GM23338 (cell line): ENCODE measurements at regions not wholly inside any gene's neighbourhood (a gene's known extent, or its start where the extent isn't known, plus 50 kb on each side); places are given as distances from the start of the nearest gene placed in this dataset.

ENCODE experiments used
- CTCF ChIP-seq, 2 experiments: fragments of 200-600 bp in 1 of 2; sonication (generic) in 1 of 2; conservative IDR thresholded peaks; 2 replicates each; pipeline versions ENCODE4 v1.5.1 to v1.6.1; 2016 to 2017; ENCODE audit warnings: antibody characterized with exemption in 2 of 2, low read depth in 2 of 2, mild to moderate bottlenecking in 2 of 2, moderate library complexity in 1 of 2
- EZH2 ChIP-seq: fragments of 200-600 bp; sonication (generic); IDR thresholded peaks from one replicate; pipeline ENCODE4 v1.8.0; 2017; ENCODE audit warnings: antibody characterized with exemption, mild to moderate bottlenecking, low read depth; ENCODE audit not compliant: unreplicated experiment
- POLR2AphosphoS5 ChIP-seq: IDR thresholded peaks from 2 replicates; pipeline ENCODE4 v1.6.1; 2016; ENCODE audit warnings: antibody characterized with exemption, low read depth

DNA sequence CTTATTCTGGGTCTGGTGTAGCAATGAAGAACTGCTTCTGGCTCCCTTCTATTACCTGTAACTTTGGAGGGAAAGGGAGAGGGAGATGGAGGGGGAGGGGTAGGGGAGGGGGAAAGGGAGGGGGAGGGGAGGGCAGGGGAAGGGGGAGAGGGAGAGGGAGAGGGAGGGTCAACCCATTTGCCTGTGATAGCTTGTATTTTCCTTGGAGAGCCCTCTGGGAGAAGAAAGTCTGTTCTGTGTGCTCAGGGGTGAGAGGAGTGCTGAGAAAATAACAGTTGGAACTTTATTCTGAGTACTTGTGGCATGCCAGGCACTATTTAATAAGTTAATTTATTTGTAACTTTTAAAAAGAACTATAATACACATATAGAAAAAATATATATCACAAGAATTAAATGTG lies 70.7 kb upstream of the TSPAN2 start:
- TF ChIP-seq CTCF (conservative IDR thresholded peaks at IDR 0.05; ENCODE audit: low read depth in 2 of 2) (no peak), EZH2 (no peak), POLR2AphosphoS5 (no peak)
